Suprapubic skin (tissue), 4 donors: ENCODE measurements at regions not wholly inside any gene's neighbourhood (a gene's known extent, or its start where the extent isn't known, plus 50 kb on each side); places are given as distances from the start of the nearest gene placed in this dataset.

ENCODE experiments used
- POLR2A ChIP-seq, 2 donors: fragments of 450-650 bp; IDR thresholded peaks; one replicate each; pipeline ENCODE4 v1.6.1; 2017; ENCODE audit warnings: antibody characterized with exemption in 2 of 2, mild to moderate bottlenecking in 2 of 2, moderate library complexity in 2 of 2
- POLR2AphosphoS5 ChIP-seq, 3 donors: sonication (generic); formaldehyde crosslinking; IDR thresholded peaks; one replicate each; pipeline ENCODE4 v1.6.1; 2017; ENCODE audit warnings: antibody characterized with exemption in 3 of 3

DNA sequence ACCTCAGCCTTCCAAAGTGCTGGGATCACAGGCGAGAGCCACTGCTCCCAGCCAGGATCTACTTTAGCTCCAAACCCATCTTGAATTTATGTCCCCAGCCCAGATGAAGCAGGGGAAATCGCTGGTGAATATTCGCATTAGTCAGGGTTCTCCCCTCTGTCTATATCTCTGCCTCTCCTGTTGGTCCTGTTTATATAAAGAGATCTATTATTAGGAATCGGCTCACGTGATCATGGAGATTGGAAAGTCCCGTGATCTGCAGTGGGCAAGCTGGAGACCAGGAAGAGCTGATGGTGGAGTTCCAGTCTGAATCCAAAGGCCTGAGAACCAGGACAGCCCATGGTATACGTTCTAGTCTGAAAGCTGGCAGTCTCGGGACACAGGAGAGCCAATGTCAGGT is 382.8 kb downstream of the SEC14L1 start:
- TF ChIP-seq POLR2A (IDR thresholded peaks at IDR 0.05) (no peak), POLR2AphosphoS5 (IDR thresholded peaks at IDR 0.05) (no peak)
